ENCODE measurements at regions not wholly inside any gene's neighbourhood (a gene's known extent, or its start where the extent isn't known, plus 50 kb on each side); places are given as distances from the start of the nearest gene placed in this dataset.

DNA sequence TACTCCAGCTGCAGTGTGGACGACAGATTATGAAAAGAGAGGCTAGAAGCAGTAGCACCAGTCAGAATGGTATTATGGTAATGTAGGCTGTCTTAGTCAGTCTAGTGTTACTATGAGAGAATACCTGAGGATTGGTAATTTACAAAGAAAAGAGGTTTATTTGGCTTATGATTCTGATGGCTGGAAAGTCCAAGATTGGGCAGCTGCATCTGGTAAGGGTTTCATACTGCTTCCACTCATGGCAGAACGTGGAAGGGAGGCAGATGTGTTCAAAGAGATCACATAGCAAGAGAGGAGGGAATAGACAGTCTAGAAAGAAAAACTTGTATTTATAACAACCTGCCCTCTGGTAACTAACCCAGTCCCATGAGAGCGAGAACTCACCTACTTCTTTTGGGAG lies 77.3 kb upstream of the NAV2 start:
- TF ChIP-seq, protein P1, sequence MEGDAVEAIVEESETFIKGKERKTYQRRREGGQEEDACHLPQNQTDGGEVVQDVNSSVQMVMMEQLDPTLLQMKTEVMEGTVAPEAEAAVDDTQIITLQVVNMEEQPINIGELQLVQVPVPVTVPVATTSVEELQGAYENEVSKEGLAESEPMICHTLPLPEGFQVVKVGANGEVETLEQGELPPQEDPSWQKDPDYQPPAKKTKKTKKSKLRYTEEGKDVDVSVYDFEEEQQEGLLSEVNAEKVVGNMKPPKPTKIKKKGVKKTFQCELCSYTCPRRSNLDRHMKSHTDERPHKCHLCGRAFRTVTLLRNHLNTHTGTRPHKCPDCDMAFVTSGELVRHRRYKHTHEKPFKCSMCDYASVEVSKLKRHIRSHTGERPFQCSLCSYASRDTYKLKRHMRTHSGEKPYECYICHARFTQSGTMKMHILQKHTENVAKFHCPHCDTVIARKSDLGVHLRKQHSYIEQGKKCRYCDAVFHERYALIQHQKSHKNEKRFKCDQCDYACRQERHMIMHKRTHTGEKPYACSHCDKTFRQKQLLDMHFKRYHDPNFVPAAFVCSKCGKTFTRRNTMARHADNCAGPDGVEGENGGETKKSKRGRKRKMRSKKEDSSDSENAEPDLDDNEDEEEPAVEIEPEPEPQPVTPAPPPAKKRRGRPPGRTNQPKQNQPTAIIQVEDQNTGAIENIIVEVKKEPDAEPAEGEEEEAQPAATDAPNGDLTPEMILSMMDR (IDR thresholded peaks at IDR 0.05), result no peak
- DNase-seq, result no peak
- no peaks in the 10 kb centered on the region for H3K36me3 Mint-ChIP-seq (ENCODE audit: low read depth)
- H3K27me3 Mint-ChIP-seq (ENCODE audit: low read depth, poor library complexity), result no peaks in the 10 kb centered on the region
- H3K9me3 Mint-ChIP-seq, result peaks cover 23% of the 10 kb centered on the region
- peaks cover 9% of the 10 kb centered on the region for H3K4me1 Mint-ChIP-seq
- no peak overlapping the region for H3K4me3 Mint-ChIP-seq
- H3K27ac Mint-ChIP-seq, result no peak overlapping the region

DNA sequence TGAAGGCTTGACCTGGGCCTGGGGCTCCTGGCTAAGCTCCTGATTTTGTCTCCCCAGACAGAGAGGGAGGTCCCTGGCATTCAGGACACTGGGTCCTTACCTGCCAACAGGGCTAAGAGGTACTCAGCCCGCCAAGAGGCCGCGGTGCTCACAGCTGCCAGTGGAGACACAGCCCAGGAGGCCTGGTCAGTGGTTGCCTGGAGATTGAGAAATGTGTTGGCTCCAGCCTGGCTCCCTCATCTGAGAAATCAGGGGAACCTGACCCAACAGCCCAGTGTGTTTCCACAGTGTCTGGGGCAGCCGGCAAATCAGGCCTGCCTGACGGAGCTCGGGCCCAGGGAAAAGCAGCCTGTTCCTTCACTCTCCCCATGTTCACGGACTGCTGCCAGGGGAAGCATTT lies 79.4 kb upstream of the NAV2 start:
- TF ChIP-seq, protein P1 (IDR thresholded peaks at IDR 0.05), result no peak
- no peak for DNase-seq
- Mint-ChIP-seq H3K36me3 (ENCODE audit: low read depth) (no peaks in the 10 kb centered on the region), H3K4me3 (no peak overlapping the region), H3K4me1 (peaks cover 9% of the 10 kb centered on the region), H3K27ac (peak overlapping the region; percentile 16), H3K9me3 (peaks cover 23% of the 10 kb centered on the region), H3K27me3 (ENCODE audit: low read depth, poor library complexity) (peaks cover 3% of the 10 kb centered on the region)

DNA sequence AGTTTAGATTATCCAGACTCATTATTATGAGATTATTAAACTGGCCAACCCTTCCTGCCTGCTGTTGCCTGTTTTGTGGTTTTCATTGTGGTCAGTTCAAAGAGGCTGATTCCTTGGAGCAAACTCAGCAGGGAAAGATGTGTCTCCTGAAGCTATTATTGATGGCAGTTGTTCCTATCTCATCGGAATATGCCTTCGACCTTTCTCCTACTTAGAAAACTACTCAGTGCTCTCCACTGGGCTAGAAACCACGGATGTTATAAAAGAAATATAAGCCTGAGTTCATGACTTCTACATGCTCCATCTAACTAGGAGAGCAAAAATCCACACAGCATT lies 80.2 kb upstream of the NAV2 start:
- no peak overlapping the region for H3K27ac Mint-ChIP-seq
- DNase-seq, result no peak
- H3K27me3 Mint-ChIP-seq (ENCODE audit: low read depth, poor library complexity), result peaks cover 3% of the 10 kb centered on the region

DNA sequence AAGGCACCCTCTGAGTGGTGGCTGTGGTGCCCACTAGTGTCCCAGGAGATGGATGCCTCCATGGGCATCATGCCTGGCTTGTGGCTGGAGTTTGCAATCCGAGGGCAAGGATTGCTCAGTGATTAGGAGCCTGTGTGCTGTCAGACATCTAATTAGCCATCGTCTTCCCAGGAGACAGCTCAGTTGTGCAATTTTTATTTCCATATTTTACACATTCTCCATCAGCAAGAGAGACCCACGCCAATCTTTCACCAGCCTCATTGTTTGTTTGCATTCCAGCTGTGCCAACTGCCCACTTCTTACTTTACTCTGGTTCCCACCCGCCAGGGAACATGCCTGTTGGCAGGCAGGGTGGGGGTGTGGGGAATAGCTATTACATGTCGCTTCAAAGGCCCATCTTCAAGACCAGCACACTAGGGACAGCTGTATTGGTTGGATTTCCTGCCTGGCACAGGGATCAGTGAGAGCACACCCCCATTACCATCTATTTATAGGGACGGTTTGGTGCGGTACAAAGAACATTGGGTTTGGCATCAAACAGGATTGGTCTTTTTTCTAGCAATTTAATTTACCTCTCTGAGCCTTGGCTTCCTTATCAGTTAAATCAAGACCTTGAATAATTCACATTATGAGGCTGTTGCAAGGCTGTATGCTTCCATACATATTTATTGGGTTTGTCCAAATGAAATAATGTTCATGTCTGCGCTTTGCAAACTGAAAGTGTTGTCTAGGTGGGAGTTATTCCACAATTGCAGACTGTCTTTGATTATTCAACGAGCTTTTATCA lies 80.7 kb upstream of the NAV2 start:
- Mint-ChIP-seq H3K4me1 (peaks cover 9% of the 10 kb centered on the region), H3K27ac (no peak overlapping the region), H3K27me3 (ENCODE audit: low read depth, poor library complexity) (peaks cover 3% of the 10 kb centered on the region), H3K9me3 (peaks cover 19% of the 10 kb centered on the region), H3K4me3 (no peak overlapping the region), H3K36me3 (ENCODE audit: low read depth) (no peaks in the 10 kb centered on the region)
- no peak for DNase-seq
- TF ChIP-seq, protein P1 (IDR thresholded peaks at IDR 0.05), result no peak

More for the DNA sequence above, 80.2 kb upstream of the NAV2 start:
- H3K4me3 Mint-ChIP-seq, result no peak overlapping the region
- TF ChIP-seq, protein P1 (IDR thresholded peaks at IDR 0.05), result no peak
- H3K9me3 Mint-ChIP-seq, result peaks cover 23% of the 10 kb centered on the region
- H3K36me3 Mint-ChIP-seq (ENCODE audit: low read depth), result no peaks in the 10 kb centered on the region
- H3K4me1 Mint-ChIP-seq, result peaks cover 9% of the 10 kb centered on the region

DNA sequence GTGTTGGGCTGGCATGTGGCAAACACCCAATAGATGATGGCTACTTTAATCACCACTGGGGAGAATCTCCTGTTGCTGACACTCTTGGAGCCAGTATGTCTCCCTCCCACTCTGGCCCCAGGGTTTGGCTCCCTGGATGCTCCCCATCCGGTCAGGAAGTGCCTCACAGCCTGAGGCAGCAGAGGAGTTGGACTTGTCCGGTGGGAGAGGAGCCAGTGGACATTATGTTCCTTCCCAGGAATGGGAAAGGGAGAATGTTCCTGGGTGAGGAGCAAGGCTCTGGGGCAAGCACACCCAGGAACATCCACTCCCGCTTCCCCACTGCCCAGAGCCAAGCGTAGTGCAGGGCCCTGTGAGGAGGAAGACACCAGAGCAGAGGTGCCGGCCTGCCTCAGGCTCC lies 84.6 kb upstream of the NAV2 start:
- no peak overlapping the region for H3K27ac Mint-ChIP-seq
- H3K4me3 Mint-ChIP-seq, result no peak overlapping the region
- no peak for DNase-seq
- H3K9me3 Mint-ChIP-seq, result peaks cover 34% of the 10 kb centered on the region
- TF ChIP-seq, protein P1 (IDR thresholded peaks at IDR 0.05), result no peak
- peaks cover 7% of the 10 kb centered on the region for H3K4me1 Mint-ChIP-seq
- H3K27me3 Mint-ChIP-seq (ENCODE audit: low read depth, poor library complexity), result peaks cover 3% of the 10 kb centered on the region
- peaks cover 9% of the 10 kb centered on the region for H3K36me3 Mint-ChIP-seq (ENCODE audit: low read depth)

DNA sequence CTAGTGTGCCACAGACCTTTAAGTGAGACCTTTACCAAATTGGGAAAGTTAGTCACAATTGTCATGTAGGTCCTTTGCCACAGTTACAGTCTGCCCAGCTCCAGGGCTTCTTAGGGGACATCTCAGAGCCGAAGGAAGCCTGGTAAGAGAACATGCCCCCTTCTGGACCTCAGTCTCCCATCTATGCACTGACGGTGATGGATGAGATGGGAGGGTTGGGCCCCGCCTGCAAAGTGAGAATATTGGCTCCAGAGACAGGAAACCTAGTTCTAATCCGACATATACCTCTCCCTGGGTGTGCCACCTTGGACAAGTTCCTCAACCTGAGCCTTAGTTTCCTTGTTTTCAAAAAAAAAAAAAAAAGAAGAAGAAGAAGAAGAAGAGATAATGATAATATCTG lies 85.1 kb upstream of the NAV2 start:
- no peak overlapping the region for H3K27ac Mint-ChIP-seq
- H3K36me3 Mint-ChIP-seq (ENCODE audit: low read depth), result peaks cover 9% of the 10 kb centered on the region
- peaks cover 3% of the 10 kb centered on the region for H3K4me1 Mint-ChIP-seq

More for the DNA sequence above, 85.1 kb upstream of the NAV2 start:
- Mint-ChIP-seq H3K4me3 (no peak overlapping the region), H3K27me3 (ENCODE audit: low read depth, poor library complexity) (peaks cover 3% of the 10 kb centered on the region), H3K9me3 (peaks cover 35% of the 10 kb centered on the region)
- DNase-seq, result no peak
- TF ChIP-seq, protein P1 (IDR thresholded peaks at IDR 0.05), result no peak

Data from nephron progenitor cell (in vitro differentiated cells).